Erythroblast (primary cell): ENCODE measurements at regions not wholly inside any gene's neighbourhood (a gene's known extent, or its start where the extent isn't known, plus 50 kb on each side); places are given as distances from the start of the nearest gene placed in this dataset.

Source experiments
- DNase-seq, 2 experiments: peaks; one replicate each; lab custom pipeline; 2025; lab: John Stamatoyannopoulos, UW
- GATA1 ChIP-seq: IDR thresholded peaks from 2 replicates; pipeline ENCODE4 v1.6.1; 2011; ENCODE audit warnings: low read depth, mild to moderate bottlenecking, control low read depth, low read length, moderate library complexity
- POLR2A ChIP-seq: IDR thresholded peaks from 2 replicates; pipeline ENCODE4 v1.6.1; 2011; ENCODE audit warnings: mild to moderate bottlenecking, low read length

DNA sequence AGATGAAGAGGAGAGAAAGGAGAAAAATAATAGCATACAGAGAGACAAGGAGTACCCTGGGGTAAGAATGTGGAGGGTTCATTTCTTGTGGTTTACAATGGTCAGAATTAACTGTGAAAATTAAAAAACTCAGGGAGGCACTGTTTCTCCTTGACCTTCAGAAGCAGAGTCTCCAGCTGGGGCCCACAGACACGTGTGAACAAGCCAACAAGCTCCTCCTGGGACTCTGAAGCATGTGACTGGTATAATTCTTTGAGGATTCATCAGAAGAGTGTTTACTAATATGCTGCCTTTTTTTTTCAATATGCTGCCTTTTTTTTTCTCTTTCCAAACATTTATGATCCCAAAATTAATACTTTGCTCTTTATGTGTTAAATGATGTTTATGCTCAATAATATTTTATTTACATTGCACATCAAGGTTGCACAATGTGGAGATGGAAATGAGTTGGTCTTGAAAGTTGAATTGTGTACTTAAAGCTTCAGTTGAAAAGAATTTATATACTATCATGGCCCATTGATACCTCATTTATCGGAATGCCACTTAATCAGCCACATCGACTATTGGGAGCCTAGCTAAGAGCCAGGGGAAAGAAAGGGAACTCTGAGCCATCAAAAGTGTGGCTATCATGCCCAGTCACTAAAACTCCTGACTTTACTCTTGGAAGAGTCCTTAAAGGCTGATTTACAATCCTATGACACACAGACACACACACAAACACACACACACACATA, 134.7 kb upstream of the RHOBTB1 start:
- no peak for DNase-seq
- TF ChIP-seq GATA1 (no peak), POLR2A (no peak)

DNA sequence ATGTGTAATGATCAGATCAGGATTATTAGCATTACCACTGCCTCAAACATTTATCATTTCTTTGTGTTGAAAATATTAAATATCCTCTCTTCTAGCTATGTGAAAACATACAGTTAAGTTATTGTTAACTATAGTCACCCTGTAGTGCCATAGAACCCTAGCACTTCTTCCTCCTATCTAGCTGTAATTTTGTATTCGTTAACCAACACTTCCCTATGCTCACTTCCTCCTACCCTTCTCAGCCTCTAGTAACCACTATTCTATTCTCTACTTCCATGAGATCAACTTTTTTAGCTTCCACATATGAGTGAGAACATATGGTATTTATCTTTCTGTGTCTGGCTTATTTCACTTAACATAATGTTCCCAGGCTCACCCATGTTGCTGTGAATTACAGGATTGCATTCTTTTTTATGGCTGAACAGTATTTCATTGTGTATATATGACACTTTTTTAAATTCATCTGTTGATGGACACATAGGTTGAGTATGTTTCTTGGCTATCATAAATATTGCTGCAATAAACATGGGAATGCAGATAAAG, 132.7 kb upstream of the RHOBTB1 start:
- DNase-seq, result no peak
- TF ChIP-seq POLR2A, result no peak
- no peak for TF ChIP-seq GATA1

DNA sequence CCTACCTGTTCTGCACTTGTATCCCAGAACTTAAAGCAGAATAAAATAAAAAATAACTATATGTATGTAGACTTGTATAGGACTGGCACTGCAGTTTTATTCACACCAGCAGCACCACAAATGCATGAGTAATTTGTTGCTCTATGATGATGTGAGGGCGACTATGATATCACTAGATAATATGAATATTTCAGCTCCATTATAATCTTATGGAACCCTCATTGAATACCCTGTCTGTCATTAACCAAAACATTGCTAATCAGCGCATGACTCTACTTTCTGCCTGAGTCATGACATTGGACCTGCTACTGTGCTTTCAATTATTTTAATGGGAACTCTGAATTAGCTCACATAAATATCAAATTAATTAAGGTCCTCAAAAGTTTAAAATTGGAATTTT, 129.4 kb upstream of the RHOBTB1 start:
- TF ChIP-seq POLR2A, result no peak
- TF ChIP-seq GATA1, result no peak
- DNase-seq, result no peak

DNA sequence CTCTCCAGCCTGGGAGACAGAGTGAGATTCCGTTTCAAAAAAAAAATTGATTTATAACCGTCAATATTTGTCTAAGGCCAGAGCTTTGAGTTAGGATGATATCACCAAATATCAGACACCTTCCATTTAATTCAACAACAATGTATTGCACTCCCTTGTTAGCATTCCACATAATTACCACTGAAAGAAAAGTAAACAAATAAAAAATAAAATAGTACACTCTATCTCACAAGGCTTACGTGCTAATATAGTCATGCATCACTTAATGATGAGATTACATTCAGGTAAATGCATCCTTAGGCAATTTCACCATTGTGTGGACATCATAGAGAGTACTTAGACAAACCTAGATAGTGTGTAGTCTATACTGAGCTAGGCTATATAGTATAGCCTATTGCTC, 127.6 kb upstream of the RHOBTB1 start:
- TF ChIP-seq GATA1 (no peak), POLR2A (no peak)
- DNase-seq, result no peak

DNA sequence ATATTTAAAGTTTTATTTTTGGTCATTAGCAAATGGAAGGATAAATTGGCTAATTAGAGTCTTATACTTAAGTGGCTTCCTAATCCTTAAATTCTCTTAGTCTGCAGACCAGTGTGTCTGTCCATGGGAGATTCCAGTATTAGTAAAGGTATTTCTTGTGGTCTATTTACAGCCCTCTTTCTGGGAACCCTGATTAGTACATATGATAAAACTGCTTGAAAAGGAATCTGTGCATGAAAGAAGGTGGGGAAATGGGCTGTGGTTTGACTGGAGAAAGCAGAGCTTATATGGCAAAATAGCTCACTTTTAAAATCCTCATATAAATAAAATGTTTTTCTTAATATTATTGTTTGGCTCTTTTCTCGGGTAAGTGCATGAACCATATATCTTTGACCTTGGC, 124.5 kb upstream of the RHOBTB1 start:
- TF ChIP-seq GATA1 (no peak), POLR2A (no peak)
- DNase-seq, result no peak

DNA sequence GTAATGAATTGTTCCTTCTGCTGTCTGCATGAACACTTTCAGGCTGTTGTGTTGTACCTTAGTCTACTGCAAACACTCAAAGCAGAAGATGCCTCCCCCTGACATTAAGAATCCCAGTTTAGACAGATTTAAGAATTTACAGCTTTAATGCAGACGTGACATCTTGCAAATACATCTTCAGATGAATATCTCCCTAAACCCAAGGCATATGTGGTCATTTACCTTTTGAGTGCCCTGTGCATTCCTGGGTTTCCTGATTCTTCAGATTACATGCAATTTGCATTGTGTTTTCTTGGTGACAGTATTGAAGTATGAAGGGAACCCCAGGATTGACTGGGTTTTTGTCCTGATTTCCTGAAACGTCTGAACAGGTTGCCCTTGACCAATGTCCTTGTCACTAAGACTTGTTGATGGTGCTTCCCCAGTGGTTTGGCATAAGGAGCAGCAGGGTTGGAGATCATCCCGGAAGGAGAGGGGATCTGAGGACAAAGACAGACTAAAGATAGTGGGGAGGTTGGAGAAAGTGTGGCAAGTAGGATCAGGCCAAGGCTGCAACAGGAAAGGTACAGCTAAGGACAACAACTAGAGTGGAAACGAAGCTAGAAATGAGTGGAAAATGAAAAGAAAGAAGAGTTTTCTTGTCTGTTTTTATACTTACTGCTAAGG, 123.8 kb upstream of the RHOBTB1 start:
- DNase-seq, result no peak
- TF ChIP-seq GATA1 (no peak), POLR2A (no peak)

DNA sequence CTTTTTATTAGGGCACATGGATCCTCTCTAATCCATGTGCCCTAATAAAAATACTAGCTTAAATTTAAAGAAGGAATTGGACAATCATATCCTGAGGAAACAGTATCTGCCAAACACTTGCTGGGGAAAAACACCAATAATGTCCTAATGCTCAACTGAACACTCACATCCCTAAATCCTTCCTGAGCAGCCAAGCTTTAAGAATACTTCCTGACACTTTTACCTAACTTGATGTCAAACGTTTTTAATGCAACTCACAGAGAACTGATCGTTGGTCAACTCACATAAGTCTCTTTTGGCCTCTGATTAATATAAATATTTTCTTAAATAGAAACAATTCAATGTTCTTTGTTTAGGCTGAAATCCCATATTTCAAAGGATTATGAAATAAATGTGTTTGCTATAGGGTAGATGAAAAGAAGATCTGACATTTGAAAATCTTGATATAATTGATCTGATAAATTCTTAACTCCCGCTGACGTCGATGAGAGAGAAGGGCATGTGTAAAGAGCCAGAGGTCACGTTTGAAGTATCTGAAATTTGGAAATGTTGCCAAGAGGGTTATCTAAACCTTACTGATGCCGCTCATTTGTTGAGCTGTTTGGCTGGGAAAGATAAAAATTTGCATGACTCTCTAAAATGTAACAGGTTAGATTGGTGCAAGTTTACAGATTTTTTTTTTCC, 122.8 kb upstream of the RHOBTB1 start:
- DNase-seq, result peak in 1 of 2 experiments; percentile 1
- TF ChIP-seq POLR2A (no peak), GATA1 (no peak)

DNA sequence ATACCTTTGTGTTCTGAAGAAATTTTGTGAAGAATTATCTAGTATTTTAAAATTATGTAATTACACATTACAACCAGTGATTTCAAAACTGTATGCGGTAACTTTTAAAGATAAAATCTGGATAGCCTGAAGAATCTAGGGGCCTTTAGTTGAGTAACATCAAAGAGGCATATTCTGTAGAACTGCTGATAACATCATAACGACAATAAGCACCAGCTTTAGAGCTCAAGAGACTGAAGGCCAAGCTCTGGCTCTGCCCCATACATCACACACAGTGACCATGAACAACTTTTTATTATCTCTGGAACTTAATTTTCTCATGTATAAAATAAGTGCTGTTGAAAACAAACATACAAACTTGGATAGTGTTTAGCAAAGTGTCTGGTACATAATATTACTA, 121.1 kb upstream of the RHOBTB1 start:
- TF ChIP-seq POLR2A (no peak), GATA1 (no peak)
- no peak for DNase-seq

DNA sequence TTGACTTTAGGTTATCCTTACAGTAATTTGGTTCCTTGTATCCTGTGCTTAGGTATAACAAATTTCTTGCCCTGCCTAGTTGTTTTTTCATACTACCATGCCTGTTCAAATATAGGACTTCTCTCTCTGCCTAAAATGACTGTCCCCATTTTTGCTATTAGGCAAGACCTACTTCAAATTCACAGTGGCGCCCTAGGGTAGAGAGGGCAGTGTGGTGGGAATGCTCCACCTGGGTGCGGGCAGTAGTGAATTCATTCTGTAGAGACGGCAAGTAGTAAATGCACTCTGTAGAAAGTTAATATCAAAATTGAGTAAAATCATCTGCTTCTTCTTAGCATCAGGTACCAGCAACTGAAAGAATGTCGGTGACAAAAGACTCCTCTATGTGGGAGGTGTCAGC, 120.4 kb upstream of the RHOBTB1 start:
- no peak for DNase-seq
- no peak for TF ChIP-seq POLR2A
- TF ChIP-seq GATA1, result no peak

DNA sequence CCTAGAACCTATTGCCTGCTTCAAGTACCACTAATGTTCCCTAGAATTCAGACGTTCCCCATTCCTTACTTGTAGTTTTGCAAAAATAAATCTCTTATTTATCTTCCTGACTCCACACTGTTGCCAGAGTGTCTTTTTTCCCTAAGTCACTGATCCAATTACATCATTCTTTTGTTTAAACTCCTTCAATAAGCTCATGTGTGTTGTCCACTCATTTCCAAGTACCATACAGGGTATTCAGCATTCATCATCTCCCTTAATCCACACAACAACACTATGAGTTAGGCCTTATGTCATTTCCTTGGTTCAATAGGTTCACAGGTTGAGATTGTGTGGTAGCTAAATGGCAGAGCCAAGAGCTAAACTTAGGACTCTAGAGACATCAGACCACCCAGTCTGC, 119.9 kb upstream of the RHOBTB1 start:
- no peak for DNase-seq
- TF ChIP-seq GATA1, result no peak
- TF ChIP-seq POLR2A, result no peak

DNA sequence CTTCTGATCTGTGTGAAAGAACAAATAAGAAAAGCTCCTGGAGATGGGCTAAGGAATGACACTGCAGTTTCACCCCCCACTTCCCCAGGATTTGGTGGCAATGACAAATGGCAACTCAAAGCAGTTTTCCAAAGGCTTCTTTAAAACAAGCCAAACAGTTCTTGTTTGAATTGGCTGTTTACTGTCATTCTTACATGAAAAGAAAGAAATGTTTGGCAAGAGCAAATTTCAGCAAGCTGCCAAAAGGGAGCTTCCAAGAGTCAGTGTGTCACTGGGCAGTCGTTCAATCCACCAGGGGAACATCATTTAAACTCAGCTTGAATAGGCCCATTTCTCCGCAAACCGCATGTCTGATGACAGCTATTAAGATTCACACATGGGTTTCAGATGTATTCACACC, 119.0 kb upstream of the RHOBTB1 start:
- DNase-seq, result no peak
- no peak for TF ChIP-seq POLR2A
- TF ChIP-seq GATA1, result no peak

DNA sequence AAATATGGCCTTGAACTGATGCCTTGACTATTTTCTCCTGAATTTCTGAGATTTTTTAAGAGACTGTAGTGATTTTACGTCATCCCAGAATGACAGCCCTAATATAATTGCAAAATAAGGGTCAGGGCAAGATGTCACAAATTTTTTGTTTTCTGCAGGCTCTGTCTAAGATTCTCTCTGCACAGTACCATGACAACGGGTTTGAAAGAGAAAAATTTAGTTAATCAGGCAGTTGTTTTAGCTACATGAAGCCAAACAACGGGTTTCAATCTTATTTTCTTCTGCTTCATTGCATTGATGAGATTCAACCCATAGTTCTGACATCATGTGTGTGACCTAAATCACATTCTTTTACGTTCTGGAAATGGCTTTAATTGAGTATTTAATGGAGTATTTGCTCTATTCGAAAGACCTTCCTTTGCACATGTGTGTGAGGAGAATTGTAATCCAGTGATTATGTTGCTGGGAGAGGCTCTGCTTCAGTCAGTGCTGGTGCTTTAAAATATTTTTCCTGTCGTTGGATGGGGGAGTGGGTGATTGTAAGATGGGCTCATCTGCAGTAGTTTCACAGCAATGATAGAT, 118.0 kb upstream of the RHOBTB1 start:
- no peak for TF ChIP-seq GATA1
- TF ChIP-seq POLR2A, result no peak
- DNase-seq, result no peak

DNA sequence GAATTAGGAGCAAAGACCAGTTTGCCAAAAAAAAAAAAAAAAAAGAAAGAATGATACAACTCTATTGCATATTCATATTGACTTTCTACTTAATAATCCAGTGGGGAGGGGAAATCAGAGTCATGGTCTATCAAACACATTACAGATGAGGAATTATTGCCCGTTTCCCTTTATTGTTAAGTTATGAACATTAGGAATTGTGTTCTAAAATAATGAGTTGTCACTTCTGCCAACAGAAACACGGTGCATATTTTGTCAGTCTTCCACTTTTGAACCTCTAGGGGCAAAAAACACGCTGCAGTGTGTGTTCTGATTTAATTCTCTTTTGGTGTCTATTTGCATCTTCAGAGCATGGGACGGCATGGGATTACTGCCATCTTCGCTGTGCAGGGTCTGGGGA, 115.7 kb upstream of the RHOBTB1 start:
- DNase-seq, result no peak
- TF ChIP-seq POLR2A, result no peak
- TF ChIP-seq GATA1, result no peak

DNA sequence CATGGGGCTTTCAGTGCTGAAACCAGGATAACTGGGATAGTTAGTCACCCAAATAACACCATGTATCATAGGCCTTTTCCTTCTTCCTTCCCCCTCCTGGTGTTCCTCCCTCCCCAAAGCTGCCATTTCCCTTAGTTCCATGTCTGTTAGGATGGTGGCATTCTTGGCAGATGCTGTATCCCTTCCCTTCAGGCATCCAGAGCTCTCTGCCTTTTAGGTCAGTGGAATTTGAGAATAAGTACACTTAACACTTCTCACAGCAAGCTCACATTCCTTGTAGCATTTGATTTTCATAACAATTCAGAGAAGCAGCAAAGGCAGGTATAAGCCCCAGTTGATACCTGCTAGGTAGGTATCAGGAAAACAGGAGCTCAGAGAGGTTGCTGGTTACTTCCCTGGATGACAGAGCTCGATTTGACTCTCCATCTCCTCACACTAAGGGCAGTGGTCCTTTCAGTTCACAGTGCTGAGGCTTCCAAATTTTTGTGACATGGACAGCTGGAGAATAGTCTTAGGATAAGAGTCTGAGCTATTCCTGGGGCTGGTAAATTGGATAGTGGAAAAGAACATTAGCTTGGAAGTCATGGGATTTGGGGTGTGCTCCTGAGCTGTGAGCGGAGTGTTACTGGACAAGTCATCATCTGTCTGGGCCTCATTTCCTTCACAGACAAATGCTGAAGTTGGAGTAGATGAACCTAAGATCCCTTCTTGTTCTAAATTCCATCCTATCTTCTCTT, 108.7 kb upstream of the RHOBTB1 start:
- TF ChIP-seq POLR2A, result no peak
- TF ChIP-seq GATA1, result no peak
- DNase-seq, result no peak
